GM21381 (cell line): ENCODE measurements at regions not wholly inside any gene's neighbourhood (a gene's known extent, or its start where the extent isn't known, plus 50 kb on each side); places are given as distances from the start of the nearest gene placed in this dataset.
"Not testable (repeated sequence)": the region's sequence is repeated elsewhere in the genome, so short reads cannot be mapped to it uniquely, and the experiment has no call there.

Source experiments
- ATAC-seq: cut with Tn5 transposase; IDR thresholded peaks from one replicate; pipeline ENCODE4 v1.9.1; 2021; ENCODE audit warnings: mild to moderate bottlenecking, moderate library complexity; ENCODE audit not compliant: unreplicated experiment

- no peak for ATAC-seq
Measured at GRCh38 chrX:124690495-124690894, 344.1 kb downstream of the SH2D1A start.

- ATAC-seq = no peak
Measured at GRCh38 chrX:124699876-124700275, 353.5 kb downstream of the SH2D1A start.

- no peak for ATAC-seq
Measured at GRCh38 chrX:124717537-124717936, 371.2 kb downstream of the SH2D1A start.

- ATAC-seq = no peak
Measured at GRCh38 chrX:124719060-124719459, 372.7 kb downstream of the SH2D1A start.

GRCh38 chrX:124720532-124720931 is 374.2 kb downstream of the SH2D1A start:
- ATAC-seq = no peak

GRCh38 chrX:124725502-124725901 is 379.1 kb downstream of the SH2D1A start:
- ATAC-seq = no peak

- ATAC-seq = no peak
Measured at GRCh38 chrX:124726292-124726691, 379.9 kb downstream of the SH2D1A start.

- ATAC-seq = no peak
Measured at GRCh38 chrX:124726881-124727280, 380.5 kb downstream of the SH2D1A start.

GRCh38 chrX:124736553-124737270 is 390.3 kb downstream of the SH2D1A start:
- no peak for ATAC-seq

GRCh38 chrX:124737771-124738170 is 391.4 kb downstream of the SH2D1A start:
- no peak for ATAC-seq

GRCh38 chrX:124747295-124747694 is 400.9 kb downstream of the SH2D1A start:
- no peak for ATAC-seq

GRCh38 chrX:124764354-124764753 is 418.0 kb downstream of the SH2D1A start:
- no peak for ATAC-seq

GRCh38 chrX:124769166-124769565 is 422.8 kb downstream of the SH2D1A start:
- no peak for ATAC-seq

GRCh38 chrX:124771292-124771691 is 424.9 kb downstream of the SH2D1A start:
- no peak for ATAC-seq

GRCh38 chrX:124788253-124788652 is 441.9 kb downstream of the SH2D1A start:
- ATAC-seq = not testable (repeated sequence)

- ATAC-seq = not testable (repeated sequence)
Measured at GRCh38 chrX:124789874-124790273, 443.5 kb downstream of the SH2D1A start.

GRCh38 chrX:124791492-124792095 is 445.2 kb downstream of the SH2D1A start:
- ATAC-seq = no peak

- ATAC-seq = no peak
Measured at GRCh38 chrX:124796989-124797388, 450.6 kb downstream of the SH2D1A start.

- ATAC-seq = no peak
Measured at GRCh38 chrX:124804962-124805361, 458.6 kb downstream of the SH2D1A start.

GRCh38 chrX:124805486-124805885 is 459.1 kb downstream of the SH2D1A start:
- no peak for ATAC-seq

GRCh38 chrX:124814106-124814505 is 467.7 kb downstream of the SH2D1A start:
- no peak for ATAC-seq

GRCh38 chrX:124818033-124818432 is 471.7 kb downstream of the SH2D1A start:
- no peak for ATAC-seq

- ATAC-seq = no peak
Measured at GRCh38 chrX:124818764-124819163, 472.4 kb downstream of the SH2D1A start.
